Endothelial cell of umbilical vein (primary cell): ENCODE measurements at regions not wholly inside any gene's neighbourhood (a gene's known extent, or its start where the extent isn't known, plus 50 kb on each side); places are given as distances from the start of the nearest gene placed in this dataset.
"Not testable (repeated sequence)": the region's sequence is repeated elsewhere in the genome, so short reads cannot be mapped to it uniquely, and the experiment has no call there.

Experiments
- BruUV-seq: library from RNA; stranded (reverse); fragments of 400-500 nt; replicated peaks from 2 replicates; lab custom pipeline; 2021; lab: Mats Ljungman, UMichigan
- CTCF ChIA-PET: fragments of 300-600, 350-600 bp; sonication (Branson Sonifier 250); formaldehyde crosslinking; loops from one replicate; lab custom pipeline; 2021; ENCODE audit warnings: antibody characterized with exemption, inconsistent platforms; lab: Charles Lee
- POLR2A ChIA-PET: fragments of 300-600, 350-600 bp; sonication (Branson Sonifier 250); formaldehyde crosslinking; loops from one replicate; lab custom pipeline; 2021; ENCODE audit warnings: antibody characterized with exemption, inconsistent platforms; lab: Charles Lee
- DNase-seq: peaks from one replicate; pipeline ENCODE4 v3.0.0-alpha.2; 2011; ENCODE audit warnings: low read depth, low spot score
- FAIRE-seq: peaks from 2 replicates; lab custom pipeline; 2011; peaks lifted over from hg19 to GRCh38; lab: Jason Lieb, UNC
- H2AFZ ChIP-seq: 2 replicates; pipeline ENCODE4 v1.6.0; 2012; ENCODE audit warnings: low read depth, low read length, control low read depth, inconsistent platforms
- H3K27ac ChIP-seq: 2 replicates; pipeline ENCODE4 v1.5.1; 2011; ENCODE audit warnings: low read depth, mild to moderate bottlenecking, control low read depth, low read length, moderate library complexity; ENCODE audit not compliant: insufficient read depth
- H3K27me3 ChIP-seq, 2 experiments: 2 replicates each; pipeline versions ENCODE4 v1.6.0 to v1.6.1; 2011; ENCODE audit warnings: low read length in 2 of 2, mixed read lengths in 1 of 2; ENCODE audit not compliant: control insufficient read depth in 2 of 2, insufficient read depth in 2 of 2
- H3K36me3 ChIP-seq, 2 experiments: 2 replicates in 1 of 2; 3 replicates in 1 of 2; pipeline ENCODE4 v1.5.1; 2011; ENCODE audit warnings: low read length in 2 of 2, mild to moderate bottlenecking in 1 of 2, moderate library complexity in 1 of 2; ENCODE audit not compliant: control insufficient read depth in 2 of 2, insufficient read depth in 2 of 2; ENCODE audit errors: extremely low read depth in 1 of 2
- H3K4me1 ChIP-seq: 3 replicates; pipeline ENCODE4 v1.5.1; 2011; ENCODE audit warnings: mild to moderate bottlenecking, low read length; ENCODE audit not compliant: control insufficient read depth, insufficient read depth; ENCODE audit errors: extremely low read depth
- H3K4me2 ChIP-seq: 2 replicates; pipeline ENCODE4 v1.6.1; 2011; ENCODE audit warnings: low read length, control low read depth, mixed read lengths; ENCODE audit not compliant: insufficient read depth
- H3K4me3 ChIP-seq, 3 experiments: fragments of 200-600 bp in 1 of 3; sonication (generic), shearing (Covaris generic) in 1 of 3; replicated peaks in 1 of 3; 2 replicates each; pipeline ENCODE4 v1.5.1; 2011 to 2016; ENCODE audit warnings: control low read depth in 3 of 3, low read length in 3 of 3, mild to moderate bottlenecking in 2 of 3, inconsistent platforms in 1 of 3, low read depth in 1 of 3, moderate library complexity in 1 of 3; ENCODE audit not compliant: insufficient read depth in 1 of 3
- H3K79me2 ChIP-seq: 2 replicates; pipeline ENCODE4 v1.6.0; 2012; ENCODE audit warnings: low read length, inconsistent platforms; ENCODE audit not compliant: control insufficient read depth, insufficient read depth
- H3K9ac ChIP-seq: replicated peaks from 2 replicates; pipeline ENCODE3; 2011; ENCODE audit warnings: low read length, control low read depth; ENCODE audit not compliant: insufficient read depth; ENCODE audit errors: extremely low read depth
- H3K9me1 ChIP-seq: replicated peaks from 3 replicates; pipeline ENCODE4 v1.6.0; 2011; ENCODE audit warnings: mild to moderate bottlenecking, low read length; ENCODE audit not compliant: control insufficient read depth, insufficient read depth; ENCODE audit errors: extremely low read depth
- H3K9me3 ChIP-seq: replicated peaks from 2 replicates; pipeline ENCODE4 v1.5.1; 2012; ENCODE audit warnings: low read length, inconsistent platforms; ENCODE audit not compliant: control insufficient read depth, insufficient read depth
- H4K20me1 ChIP-seq: replicated peaks from 2 replicates; pipeline ENCODE3; 2011; ENCODE audit warnings: mild to moderate bottlenecking, low read length; ENCODE audit not compliant: control insufficient read depth, insufficient read depth; ENCODE audit errors: extremely low read depth
- CTCF ChIP-seq, 2 donors: IDR thresholded peaks; 1 replicate in 1 of 2; 2 replicates in 1 of 2; pipeline ENCODE4 v1.5.1; 2011; ENCODE audit warnings: low read length in 2 of 2, mild to moderate bottlenecking in 2 of 2, moderate library complexity in 2 of 2, control low read depth in 1 of 2, inconsistent platforms in 1 of 2, low read depth in 1 of 2; ENCODE audit not compliant: insufficient read depth in 1 of 2; ENCODE audit errors: extremely low read depth in 1 of 2
- EZH2 ChIP-seq: IDR thresholded peaks from 2 replicates; pipeline ENCODE4 v1.6.1; 2012; ENCODE audit warnings: borderline replicate concordance, low read depth, mild to moderate bottlenecking, moderate library complexity, low read length, inconsistent platforms; ENCODE audit not compliant: severe bottlenecking
- FOS ChIP-seq: IDR thresholded peaks from 2 replicates; pipeline ENCODE4 v1.6.1; 2011; ENCODE audit warnings: mild to moderate bottlenecking, low read length, moderate library complexity, borderline replicate concordance; ENCODE audit not compliant: insufficient read depth
- GATA2 ChIP-seq: IDR thresholded peaks from 2 replicates; pipeline ENCODE4 v1.7.0; 2011; ENCODE audit warnings: low read depth, mild to moderate bottlenecking, moderate library complexity, mixed read lengths, low read length; ENCODE audit not compliant: insufficient read length, insufficient read depth
- JUN ChIP-seq: IDR thresholded peaks from 2 replicates; pipeline ENCODE4 v1.6.1; 2011; ENCODE audit warnings: borderline replicate concordance, low read depth; ENCODE audit not compliant: insufficient read length, insufficient read depth
- MAX ChIP-seq: IDR thresholded peaks from 2 replicates; pipeline ENCODE4 v1.6.1; 2011; ENCODE audit not compliant: insufficient read depth, insufficient read length
- MYC ChIP-seq: IDR thresholded peaks from one replicate; pipeline ENCODE4 v1.6.1; 2011; ENCODE audit warnings: mild to moderate bottlenecking, low read depth, low read length
- POLR2A ChIP-seq: IDR thresholded peaks from 2 replicates; pipeline ENCODE4 v1.6.1; 2012; ENCODE audit warnings: low read depth, mild to moderate bottlenecking, control low read depth, low read length
- POLR2AphosphoS5 ChIP-seq: IDR thresholded peaks from 2 replicates; pipeline ENCODE4 v1.6.1; 2012; ENCODE audit warnings: low read depth, mild to moderate bottlenecking, control low read depth, low read length, moderate library complexity; ENCODE audit not compliant: insufficient read depth
- dilution Hi-C: fragments of 300-500 bp; cut with MboI; formaldehyde crosslinking; loops from one replicate; pipeline ENCODE4 v1.15.0; 2019; ENCODE audit warnings: low sequenced_read_pairs; ENCODE audit not compliant: extremely low pct_ligation_motif_present
- intact Hi-C: fragments of 100-400 bp; cut with micrococcal nuclease; formaldehyde crosslinking; loops from one replicate; pipeline ENCODE4 v1.10.0; 2022

- no peak for DNase-seq
- H3K4me3 ChIP-seq = no peak overlapping the region
- H3K27me3 ChIP-seq = no peaks in the 10 kb centered on the region
- H3K4me1 ChIP-seq = no peaks in the 10 kb centered on the region
- intact Hi-C loops (no loop called here), dilution Hi-C loops (no loop called here)
- CTCF ChIA-PET = no interaction called here
- H3K27ac ChIP-seq = no peak overlapping the region
- POLR2A ChIA-PET = no interaction called here
- no peaks in the 10 kb centered on the region for H3K9me1 ChIP-seq
- no peak overlapping the region for H2AFZ ChIP-seq
- TF ChIP-seq EZH2 (no peak), GATA2 (no peak), FOS (no peak), MYC (no peak), CTCF (IDR thresholded peaks at IDR 0.05; ENCODE audit: extremely low read depth in 1 of 2, insufficient read depth in 1 of 2, low read depth in 1 of 2, low read length in 2 of 2) (no peak), JUN (no peak), POLR2AphosphoS5 (no peak), MAX (no peak), POLR2A (no peak)
- H3K4me2 ChIP-seq = no peak overlapping the region
- no peaks in the 10 kb centered on the region for H4K20me1 ChIP-seq
- H3K79me2 ChIP-seq = no peaks in the 10 kb centered on the region
- H3K9ac ChIP-seq = no peak overlapping the region
- H3K36me3 ChIP-seq = no peaks in the 10 kb centered on the region
- BruUV-seq = no TSS peak
- FAIRE-seq = no peak
- no peaks in the 10 kb centered on the region for H3K9me3 ChIP-seq
Observed at GRCh38 chr5:24268482-24269056, 376.2 kb downstream of the CDH10 start.

GRCh38 chr5:24271702-24272118, 373.1 kb downstream of the CDH10 start:
- H3K27me3 ChIP-seq, H3K36me3 ChIP-seq, H3K9ac ChIP-seq, POLR2A ChIA-PET, H3K9me1 ChIP-seq, dilution Hi-C loops, H3K9me3 ChIP-seq, H2AFZ ChIP-seq, H3K4me2 ChIP-seq, FAIRE-seq, H4K20me1 ChIP-seq, H3K4me3 ChIP-seq, intact Hi-C loops, H3K27ac ChIP-seq, H3K4me1 ChIP-seq, BruUV-seq, DNase-seq, CTCF ChIA-PET, H3K79me2 ChIP-seq: not testable (repeated sequence)
